Medulla oblongata (tissue), 1 donor: ENCODE measurements at regions not wholly inside any gene's neighbourhood (a gene's known extent, or its start where the extent isn't known, plus 50 kb on each side); places are given as distances from the start of the nearest gene placed in this dataset.

Experiments used
- DNase-seq: peaks from one replicate; pipeline ENCODE4 v3.0.0-alpha.2; 2015; ENCODE audit errors: extremely low spot score

GRCh38 chr2:19809206-19809605, 92.6 kb downstream of the TTC32 start:
- no peak for DNase-seq

GRCh38 chr2:19807866-19808265, 93.9 kb downstream of the TTC32 start:
- DNase-seq = no peak

- DNase-seq = no peak
Observed at GRCh38 chr2:19807346-19807745, 94.4 kb downstream of the TTC32 start.

GRCh38 chr2:19806591-19806990, 95.2 kb downstream of the TTC32 start:
- DNase-seq = no peak

GRCh38 chr2:19806131-19806530, 95.7 kb downstream of the TTC32 start:
- no peak for DNase-seq

GRCh38 chr2:19805266-19805665, 96.5 kb downstream of the TTC32 start:
- no peak for DNase-seq

- DNase-seq = no peak
Observed at GRCh38 chr2:19804639-19805260, 97.0 kb downstream of the TTC32 start.

- no peak for DNase-seq
Observed at GRCh38 chr2:19802086-19802841, 99.5 kb downstream of the TTC32 start.

GRCh38 chr2:19801367-19802080, 100.3 kb downstream of the TTC32 start:
- no peak for DNase-seq

- no peak for DNase-seq
Observed at GRCh38 chr2:19800796-19801195, 101.0 kb downstream of the TTC32 start.

GRCh38 chr2:19799881-19800780, 101.7 kb downstream of the TTC32 start:
- no peak for DNase-seq

- DNase-seq = no peak
Observed at GRCh38 chr2:19797871-19798270, 103.9 kb downstream of the TTC32 start.

GRCh38 chr2:19797243-19797810, 104.5 kb downstream of the TTC32 start:
- DNase-seq = no peak

GRCh38 chr2:19796035-19796695, 105.6 kb downstream of the TTC32 start:
- no peak for DNase-seq

GRCh38 chr2:19793132-19793750, 108.5 kb downstream of the TTC32 start:
- no peak for DNase-seq

GRCh38 chr2:19790291-19790690, 111.5 kb downstream of the TTC32 start:
- no peak for DNase-seq

- no peak for DNase-seq
Observed at GRCh38 chr2:19787134-19787533, 114.6 kb downstream of the TTC32 start.

GRCh38 chr2:19786408-19787058, 115.2 kb downstream of the TTC32 start:
- no peak for DNase-seq

GRCh38 chr2:19785867-19786266, 115.9 kb downstream of the TTC32 start:
- DNase-seq = no peak

GRCh38 chr2:19785447-19785846, 116.3 kb downstream of the TTC32 start:
- no peak for DNase-seq
